Astrocyte (in vitro differentiated cells and primary cell): ENCODE measurements at regions not wholly inside any gene's neighbourhood (a gene's known extent, or its start where the extent isn't known, plus 50 kb on each side); places are given as distances from the start of the nearest gene placed in this dataset.

Source experiments
- CTCF ChIP-seq: IDR thresholded peaks from 2 replicates; pipeline ENCODE4 v1.5.1; 2011; ENCODE audit warnings: low read depth, mild to moderate bottlenecking, inconsistent platforms, low read length, moderate library complexity; ENCODE audit not compliant: insufficient read depth
- EZH2 ChIP-seq: IDR thresholded peaks from 2 replicates; pipeline ENCODE4 v1.6.1; 2012; ENCODE audit warnings: mild to moderate bottlenecking, low read length, inconsistent platforms; ENCODE audit not compliant: insufficient read depth

GRCh38 chrX:131910586-131910985, 112.5 kb upstream of the STK26 start:
- no peak for TF ChIP-seq CTCF
- no peak for TF ChIP-seq EZH2
